H1 (cell line): ENCODE measurements at regions not wholly inside any gene's neighbourhood (a gene's known extent, or its start where the extent isn't known, plus 50 kb on each side); places are given as distances from the start of the nearest gene placed in this dataset.

ENCODE experiments used
- CTCF ChIA-PET: fragments of 300-600 bp; sonication (Branson Sonifier 250); formaldehyde crosslinking; loops from one replicate; lab custom pipeline; 2021; ENCODE audit not compliant: partially characterized antibody; lab: Charles Lee
- POLR2A ChIA-PET: fragments of 300-600 bp; sonication (Branson Sonifier 250); formaldehyde crosslinking; loops from one replicate; lab custom pipeline; 2021; ENCODE audit warnings: inconsistent platforms; ENCODE audit not compliant: partially characterized antibody; lab: Charles Lee
- DNase-seq, 2 experiments: peaks; one replicate each; pipeline versions ENCODE4 v3.0.0 to v3.0.0-alpha.2; 2010 to 2022; ENCODE audit warnings: low spot score in 2 of 2, low read depth in 1 of 2, mixed read lengths in 1 of 2
- FAIRE-seq: peaks from 2 replicates; lab custom pipeline; 2011; peaks lifted over from hg19 to GRCh38; lab: Jason Lieb, UNC
- H2AFZ ChIP-seq: 2 replicates; pipeline ENCODE4 v1.8.1; 2012; ENCODE audit warnings: low read length, inconsistent platforms
- H2AK5ac ChIP-seq: 2 replicates; pipeline ENCODE4 v1.6.1; 2013; ENCODE audit warnings: low read depth, low read length
- H2BK120ac ChIP-seq: replicated peaks from 2 replicates; pipeline ENCODE3; 2013; ENCODE audit warnings: low read depth, low read length, inconsistent platforms
- H2BK12ac ChIP-seq: 2 replicates; pipeline ENCODE4 v1.6.1; 2013; ENCODE audit warnings: low read depth, low read length
- H2BK15ac ChIP-seq: 2 replicates; pipeline ENCODE4 v1.6.1; 2013; ENCODE audit warnings: low read length
- H2BK20ac ChIP-seq: 2 replicates; pipeline ENCODE4 v1.6.1; 2013; ENCODE audit warnings: low read length
- H2BK5ac ChIP-seq: 2 replicates; pipeline ENCODE4 v1.6.1; 2013; ENCODE audit warnings: low read depth, low read length
- H3K14ac ChIP-seq: 2 replicates; pipeline ENCODE4 v1.6.1; 2013; ENCODE audit warnings: inconsistent platforms; ENCODE audit not compliant: insufficient read length
- H3K18ac ChIP-seq: 2 replicates; pipeline ENCODE4 v1.6.1; 2013; ENCODE audit warnings: low read length; ENCODE audit errors: extremely low read depth
- H3K23ac ChIP-seq: 2 replicates; pipeline ENCODE4 v1.6.1; 2013; ENCODE audit warnings: inconsistent platforms; ENCODE audit not compliant: insufficient read length
- H3K23me2 ChIP-seq: 2 replicates; pipeline ENCODE4 v1.6.1; 2013; ENCODE audit warnings: low read depth, low read length
- H3K27ac ChIP-seq: 2 replicates; pipeline ENCODE4 v1.6.1; 2011; ENCODE audit warnings: low read depth, low read length, inconsistent platforms
- H3K27me3 ChIP-seq, 4 experiments: replicated peaks in 1 of 4; 1 replicate in 1 of 4; 2 replicates in 3 of 4; pipeline versions ENCODE4 v1.6.1 to v1.8.1; 2011 to 2013; ENCODE audit warnings: low read length in 3 of 4, mild to moderate bottlenecking in 3 of 4, inconsistent platforms in 2 of 4, mixed read lengths in 2 of 4, moderate library complexity in 1 of 4; ENCODE audit not compliant: control insufficient read depth in 3 of 4, insufficient read depth in 3 of 4; ENCODE audit errors: extremely low read depth in 1 of 4
- H3K36me3 ChIP-seq, 4 experiments: 2 replicates each; pipeline versions ENCODE4 v1.6.1 to v1.8.1; 2011 to 2013; ENCODE audit warnings: mild to moderate bottlenecking in 4 of 4, low read length in 3 of 4, moderate library complexity in 2 of 4, control low read depth in 1 of 4, inconsistent platforms in 1 of 4; ENCODE audit not compliant: insufficient read depth in 4 of 4, control insufficient read depth in 2 of 4
- H3K4ac ChIP-seq: replicated peaks from 2 replicates; pipeline ENCODE3; 2013; ENCODE audit warnings: low read length, low read depth, mixed read lengths, inconsistent platforms; ENCODE audit not compliant: insufficient read length
- H3K4me1 ChIP-seq, 4 experiments: replicated peaks in 1 of 4; 1 replicate in 1 of 4; 2 replicates in 3 of 4; pipeline versions ENCODE4 v1.6.1 to v1.8.1; 2011 to 2013; ENCODE audit warnings: low read length in 3 of 4, inconsistent platforms in 2 of 4, mixed read lengths in 1 of 4; ENCODE audit not compliant: insufficient read depth in 4 of 4, control insufficient read depth in 3 of 4
- H3K4me2 ChIP-seq, 2 experiments: 2 replicates each; pipeline versions ENCODE4 v1.6.1 to v1.8.1; 2011 to 2013; ENCODE audit warnings: low read depth in 2 of 2, low read length in 2 of 2, control low read depth in 1 of 2, inconsistent platforms in 1 of 2, mild to moderate bottlenecking in 1 of 2; ENCODE audit not compliant: insufficient read depth in 1 of 2
- H3K4me3 ChIP-seq, 4 experiments: fragments of 200-600, 300-600 bp in 1 of 4; sonication (generic), shearing (Covaris generic), sonication (Bioruptor Twin) in 1 of 4; 2 replicates each; pipeline versions ENCODE4 v1.5.1 to v1.8.1; 2011 to 2016; ENCODE audit warnings: low read length in 4 of 4, low read depth in 3 of 4, control low read depth in 2 of 4, inconsistent platforms in 2 of 4, mild to moderate bottlenecking in 2 of 4, mixed read lengths in 1 of 4, moderate library complexity in 1 of 4; ENCODE audit not compliant: insufficient read depth in 2 of 4; ENCODE audit errors: extremely low read depth in 1 of 4
- H3K56ac ChIP-seq: replicated peaks from 2 replicates; pipeline ENCODE3; 2013; ENCODE audit warnings: low read depth, mild to moderate bottlenecking, mixed read lengths, low read length, inconsistent platforms; ENCODE audit not compliant: insufficient read length
- H3K79me1 ChIP-seq: 2 replicates; pipeline ENCODE4 v1.6.1; 2013; ENCODE audit warnings: low read depth, low read length, control low read depth
- H3K79me2 ChIP-seq, 2 experiments: 2 replicates each; pipeline versions ENCODE4 v1.6.1 to v1.8.1; 2012 to 2013; ENCODE audit warnings: low read length in 2 of 2, mild to moderate bottlenecking in 2 of 2, inconsistent platforms in 1 of 2; ENCODE audit not compliant: insufficient read depth in 2 of 2, control insufficient read depth in 1 of 2
- H3K9ac ChIP-seq, 4 experiments: replicated peaks in 1 of 4; 1 replicate in 1 of 4; 2 replicates in 3 of 4; pipeline versions ENCODE4 v1.6.1 to v1.8.1; 2011 to 2013; ENCODE audit warnings: low read depth in 3 of 4, low read length in 3 of 4, control low read depth in 2 of 4, mild to moderate bottlenecking in 2 of 4, moderate library complexity in 2 of 4, inconsistent platforms in 1 of 4; ENCODE audit errors: extremely low read depth in 1 of 4
- H3K9me3 ChIP-seq, 2 experiments: 2 replicates each; pipeline versions ENCODE4 v1.6.1 to v1.8.1; 2012 to 2013; ENCODE audit warnings: mild to moderate bottlenecking in 2 of 2, moderate library complexity in 2 of 2, control low read depth in 1 of 2, inconsistent platforms in 1 of 2, low read depth in 1 of 2, low read length in 1 of 2, mixed read lengths in 1 of 2; ENCODE audit not compliant: insufficient read depth in 2 of 2
- H4K20me1 ChIP-seq, 2 experiments: replicated peaks in 1 of 2; 2 replicates each; pipeline versions ENCODE3 to v1.8.1; 2011 to 2013; ENCODE audit warnings: inconsistent platforms in 2 of 2, low read length in 2 of 2, mild to moderate bottlenecking in 1 of 2; ENCODE audit not compliant: insufficient read depth in 2 of 2, control insufficient read depth in 1 of 2
- H4K5ac ChIP-seq: 2 replicates; pipeline ENCODE4 v1.6.1; 2013; ENCODE audit warnings: low read length, low read depth, mixed read lengths, inconsistent platforms; ENCODE audit not compliant: insufficient read length
- H4K8ac ChIP-seq: 2 replicates; pipeline ENCODE4 v1.8.0; 2013; ENCODE audit warnings: mild to moderate bottlenecking, moderate library complexity, low read length, inconsistent platforms; ENCODE audit not compliant: insufficient read depth; ENCODE audit errors: extremely low read depth
- H4K91ac ChIP-seq: replicated peaks from 2 replicates; pipeline ENCODE3; 2013; ENCODE audit warnings: low read length, mixed read lengths, inconsistent platforms; ENCODE audit not compliant: insufficient read length
- BCL11A ChIP-seq, 2 experiments: IDR thresholded peaks; one replicate each; pipeline ENCODE4 v1.6.1; 2011; ENCODE audit warnings: low read depth in 2 of 2, low read length in 2 of 2, mild to moderate bottlenecking in 2 of 2
- CBX8 ChIP-seq: fragments of 300-800, 300-1000 bp; sonication (generic); IDR thresholded peaks from 2 replicates; pipeline ENCODE4 v1.7.1; 2016; ENCODE audit warnings: low read depth, low read length, borderline replicate concordance
- CHD1 ChIP-seq: IDR thresholded peaks from 2 replicates; pipeline ENCODE4 v1.6.1; 2012; ENCODE audit warnings: low read depth, low read length, improper control_type of control experiment
- EZH2 ChIP-seq: fragments of 200-600 bp; sonication (generic); IDR thresholded peaks from 2 replicates; pipeline ENCODE4 v1.7.1; 2012; ENCODE audit warnings: low read depth, mild to moderate bottlenecking, moderate library complexity, low read length, inconsistent platforms; ENCODE audit not compliant: severe bottlenecking
- FOSL1 ChIP-seq: IDR thresholded peaks from 2 replicates; pipeline ENCODE4 v1.6.1; 2011; ENCODE audit warnings: mild to moderate bottlenecking, low read depth, low read length, moderate library complexity; ENCODE audit not compliant: insufficient read depth
- HDAC2 ChIP-seq, 2 experiments: fragments of 300-600 bp in 1 of 2; sonication (generic) in 1 of 2; IDR thresholded peaks; 2 replicates each; pipeline ENCODE4 v1.6.1; 2011 to 2012; ENCODE audit warnings: low read depth in 2 of 2, low read length in 2 of 2, mild to moderate bottlenecking in 2 of 2, moderate library complexity in 2 of 2, borderline replicate concordance in 1 of 2, inconsistent platforms in 1 of 2
- JUN ChIP-seq: IDR thresholded peaks from 2 replicates; pipeline ENCODE4 v1.6.1; 2011; ENCODE audit warnings: low read depth, mild to moderate bottlenecking, improper control_type of control experiment, low read length
- JUND ChIP-seq: IDR thresholded peaks from 2 replicates; pipeline ENCODE4 v1.6.1; 2011; ENCODE audit warnings: mild to moderate bottlenecking, improper control_type of control experiment, low read length
- KDM4A ChIP-seq: IDR thresholded peaks from one replicate; pipeline ENCODE4 v1.7.1; 2012; ENCODE audit warnings: low read depth, mild to moderate bottlenecking, moderate library complexity, low read length, inconsistent platforms; ENCODE audit not compliant: severe bottlenecking
- PHF8 ChIP-seq: fragments of 200-600 bp; sonication (generic); conservative IDR thresholded peaks from 2 replicates; pipeline ENCODE4 v1.7.1; 2012; ENCODE audit warnings: low read depth, mild to moderate bottlenecking, inconsistent platforms, low read length, moderate library complexity
- SAP30 ChIP-seq: fragments of 300-600 bp; sonication (generic); IDR thresholded peaks from 2 replicates; pipeline ENCODE4 v1.7.1; 2012; ENCODE audit warnings: low read length, moderate library complexity, mild to moderate bottlenecking, inconsistent platforms; ENCODE audit not compliant: insufficient read depth, insufficient replicate concordance
- SIRT6 ChIP-seq: IDR thresholded peaks from one replicate; pipeline ENCODE4 v1.7.1; 2012; ENCODE audit warnings: low read length, inconsistent platforms
- WGBS, 2 experiments: shearing (Covaris generic) in 1 of 2; methylation state at CpG; one replicate each; pipeline versions ENCODE4 v1.1.6 to v1.1.7; 2013 to 2015; ENCODE audit warnings: low lambda C conversion rate in 2 of 2, mixed read lengths in 2 of 2, inconsistent platforms in 1 of 2, low coverage in 1 of 2, missing lambda C conversion rate in 1 of 2; ENCODE audit not compliant: insufficient replicate concordance in 2 of 2, insufficient coverage in 1 of 2, insufficient read length in 1 of 2; ENCODE audit errors: extremely low coverage in 1 of 2, missing lambda C conversion rate in 1 of 2; 5-methylcytosine and 5-hydroxymethylcytosine counted together
- TF ChIP-seq, protein P1 (sequence below): IDR thresholded peaks from 2 replicates; pipeline ENCODE4 v1.6.1; 2011; ENCODE audit warnings: low read length, improper control_type of control experiment

GRCh38 chr17:27070836-27071235, 223.1 kb upstream of the WSB1 start:
- H2BK120ac ChIP-seq: no peak overlapping the region
- H4K8ac ChIP-seq: no peak overlapping the region
- H3K4me2 ChIP-seq: no peak overlapping the region
- POLR2A ChIA-PET: no interaction called here
- H2BK5ac ChIP-seq: no peak overlapping the region
- no peaks in the 10 kb centered on the region for H3K4me1 ChIP-seq
- no peak overlapping the region for H3K4me3 ChIP-seq
- H2BK20ac ChIP-seq: no peak overlapping the region
- FAIRE-seq (no peak), DNase-seq (no peak)
- no peak overlapping the region for H3K14ac ChIP-seq
- no peaks in the 10 kb centered on the region for H3K79me1 ChIP-seq
- H3K9me3 ChIP-seq: peaks cover 66 to 76% of the 10 kb centered on the region in 2 experiments
- H2BK15ac ChIP-seq: no peak overlapping the region
- H3K79me2 ChIP-seq: no peaks in the 10 kb centered on the region
- no peaks in the 10 kb centered on the region for H3K36me3 ChIP-seq
- 69% methylated on average over 1 of the region's 1 CpG; no CpG with 5 or more reads in 1 of the 2 experiments for WGBS, 2 experiments
- H3K23ac ChIP-seq: no peak overlapping the region
- no peak overlapping the region for H3K4ac ChIP-seq
- H3K27ac ChIP-seq: no peak overlapping the region
- no peak overlapping the region for H3K18ac ChIP-seq
- no peak overlapping the region for H3K9ac ChIP-seq
- H3K23me2 ChIP-seq: no peaks in the 10 kb centered on the region
- no peak overlapping the region for H4K91ac ChIP-seq
- no peak overlapping the region for H3K56ac ChIP-seq
- no peak overlapping the region for H4K5ac ChIP-seq
- H2BK12ac ChIP-seq: no peak overlapping the region
- peaks cover 0 to 3% (median 0%) of the 10 kb centered on the region in 4 experiments; a peak in 1 of 7 replicates for H3K27me3 ChIP-seq
- no peak overlapping the region for H2AK5ac ChIP-seq
- CTCF ChIA-PET: no interaction called here
- no peaks in the 10 kb centered on the region for H4K20me1 ChIP-seq
- no peak overlapping the region for H2AFZ ChIP-seq
- TF ChIP-seq SIRT6 (no peak), CBX8 (no peak), EZH2 (no peak), SAP30 (no peak), CHD1 (no peak), JUND (no peak), KDM4A (no peak), BCL11A (IDR thresholded peaks at IDR 0.05; ENCODE audit: low read depth in 2 of 2, low read length in 2 of 2) (no peak), PHF8 (no peak), FOSL1 (no peak), HDAC2 (IDR thresholded peaks at IDR 0.05; ENCODE audit: borderline replicate concordance in 1 of 2, low read depth in 2 of 2, low read length in 2 of 2) (no peak), JUN (no peak)
- TF ChIP-seq, protein P1, sequence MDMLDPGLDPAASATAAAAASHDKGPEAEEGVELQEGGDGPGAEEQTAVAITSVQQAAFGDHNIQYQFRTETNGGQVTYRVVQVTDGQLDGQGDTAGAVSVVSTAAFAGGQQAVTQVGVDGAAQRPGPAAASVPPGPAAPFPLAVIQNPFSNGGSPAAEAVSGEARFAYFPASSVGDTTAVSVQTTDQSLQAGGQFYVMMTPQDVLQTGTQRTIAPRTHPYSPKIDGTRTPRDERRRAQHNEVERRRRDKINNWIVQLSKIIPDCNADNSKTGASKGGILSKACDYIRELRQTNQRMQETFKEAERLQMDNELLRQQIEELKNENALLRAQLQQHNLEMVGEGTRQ: no peak
